ENCODE measurements at regions not wholly inside any gene's neighbourhood (a gene's known extent, or its start where the extent isn't known, plus 50 kb on each side); places are given as distances from the start of the nearest gene placed in this dataset.

GRCh38 chr16:59698346-59699020, 964.4 kb upstream of the GOT2 start:
- TF ChIP-seq CTCF (IDR thresholded peaks at IDR 0.05): no peak
- no peak for TF ChIP-seq POLR2A (IDR thresholded peaks at IDR 0.05; ENCODE audit: low read depth)
- no peak for TF ChIP-seq POLR2AphosphoS5 (IDR thresholded peaks at IDR 0.05)
- no peak for TF ChIP-seq EP300 (IDR thresholded peaks at IDR 0.05)
